Endodermal cell (in vitro differentiated cells): ENCODE measurements at regions not wholly inside any gene's neighbourhood (a gene's known extent, or its start where the extent isn't known, plus 50 kb on each side); places are given as distances from the start of the nearest gene placed in this dataset.

Experiments used
- DNase-seq: peaks from one replicate; pipeline ENCODE4 v3.0.0-alpha.2; 2017
- H3K27ac ChIP-seq: 2 replicates; pipeline ENCODE4 v1.5.1; 2013; ENCODE audit warnings: mild to moderate bottlenecking, low read depth, low read length, moderate library complexity
- H3K27me3 ChIP-seq: 2 replicates; pipeline ENCODE4 v1.6.1; 2013; ENCODE audit warnings: mild to moderate bottlenecking, low read length, moderate library complexity; ENCODE audit not compliant: insufficient read depth, control insufficient read depth, poor library complexity, severe bottlenecking
- H3K36me3 ChIP-seq: 2 replicates; pipeline ENCODE4 v1.7.0; 2013; ENCODE audit warnings: mild to moderate bottlenecking, low read length, moderate library complexity; ENCODE audit not compliant: control insufficient read depth, insufficient read depth
- H3K4me1 ChIP-seq: one replicate; pipeline ENCODE4 v1.7.0; 2013; ENCODE audit warnings: low read length; ENCODE audit not compliant: control insufficient read depth, insufficient read depth
- H3K4me3 ChIP-seq: 2 replicates; pipeline ENCODE4 v1.5.1; 2013; ENCODE audit warnings: mild to moderate bottlenecking, low read length, moderate library complexity
- H3K9ac ChIP-seq: 2 replicates; pipeline ENCODE4 v1.6.1; 2013; ENCODE audit warnings: mild to moderate bottlenecking, low read length, moderate library complexity; ENCODE audit not compliant: poor library complexity, severe bottlenecking; ENCODE audit errors: extremely low read depth
- H3K9me3 ChIP-seq: 2 replicates; pipeline ENCODE4 v1.6.1; 2013; ENCODE audit warnings: mild to moderate bottlenecking, low read length, moderate library complexity; ENCODE audit not compliant: control insufficient read depth
- H3K27ac Mint-ChIP-seq: 2 replicates; pipeline ENCODE4 v1.8.0; 2020; ENCODE audit warnings: mixed read lengths
- H3K27me3 Mint-ChIP-seq: 2 replicates; pipeline ENCODE4 v1.8.0; 2021; ENCODE audit warnings: mild to moderate bottlenecking, mixed read lengths; ENCODE audit not compliant: insufficient read depth
- H3K36me3 Mint-ChIP-seq: 2 replicates; pipeline ENCODE4 v1.8.0; 2020; ENCODE audit warnings: low read depth, mixed read lengths
- H3K4me1 Mint-ChIP-seq: 2 replicates; pipeline ENCODE4 v1.8.0; 2020; ENCODE audit warnings: mixed read lengths
- H3K4me3 Mint-ChIP-seq: 2 replicates; pipeline ENCODE4 v1.8.0; 2020; ENCODE audit warnings: mild to moderate bottlenecking, moderate library complexity, mixed read lengths
- H3K9me3 Mint-ChIP-seq: 2 replicates; pipeline ENCODE4 v1.8.0; 2020; ENCODE audit warnings: mild to moderate bottlenecking, mixed read lengths
- WGBS, 2 experiments: methylation state at CpG; one replicate each; pipeline versions ENCODE4 v1.1.5 to v1.1.7; 2013; ENCODE audit warnings: missing lambda C conversion rate in 2 of 2, mixed read lengths in 1 of 2; ENCODE audit not compliant: insufficient coverage in 1 of 2, insufficient read length in 1 of 2; 5-methylcytosine and 5-hydroxymethylcytosine counted together
- TF ChIP-seq, protein P1 (sequence below): fragments of 200-600 bp; sonication (generic); conservative IDR thresholded peaks from 2 replicates; pipeline ENCODE4 v1.5.0; 2021; ENCODE audit warnings: antibody characterized with exemption, mild to moderate bottlenecking

GRCh38 chr10:44435196-44435595, 50.3 kb upstream of the CXCL12 start:
- Histone ChIP-seq H3K9me3 (peaks cover 42% of the 10 kb centered on the region), H3K9ac (no peak overlapping the region), H3K36me3 (no peaks in the 10 kb centered on the region), H3K4me3 (no peak overlapping the region), H3K27ac (no peak overlapping the region), H3K4me1 (no peaks in the 10 kb centered on the region), H3K27me3 (peaks cover 29% of the 10 kb centered on the region)
- 83 to 92% methylated on average over 4 to 7 of the region's 7 CpGs for WGBS, 2 experiments
- DNase-seq, result no peak
- H3K27ac Mint-ChIP-seq, result no peak overlapping the region
- H3K27me3 Mint-ChIP-seq, result peaks cover 34% of the 10 kb centered on the region
- peaks cover 5% of the 10 kb centered on the region for H3K36me3 Mint-ChIP-seq
- no peak overlapping the region for H3K4me3 Mint-ChIP-seq
- no peaks in the 10 kb centered on the region for H3K4me1 Mint-ChIP-seq
- TF ChIP-seq, protein P1, sequence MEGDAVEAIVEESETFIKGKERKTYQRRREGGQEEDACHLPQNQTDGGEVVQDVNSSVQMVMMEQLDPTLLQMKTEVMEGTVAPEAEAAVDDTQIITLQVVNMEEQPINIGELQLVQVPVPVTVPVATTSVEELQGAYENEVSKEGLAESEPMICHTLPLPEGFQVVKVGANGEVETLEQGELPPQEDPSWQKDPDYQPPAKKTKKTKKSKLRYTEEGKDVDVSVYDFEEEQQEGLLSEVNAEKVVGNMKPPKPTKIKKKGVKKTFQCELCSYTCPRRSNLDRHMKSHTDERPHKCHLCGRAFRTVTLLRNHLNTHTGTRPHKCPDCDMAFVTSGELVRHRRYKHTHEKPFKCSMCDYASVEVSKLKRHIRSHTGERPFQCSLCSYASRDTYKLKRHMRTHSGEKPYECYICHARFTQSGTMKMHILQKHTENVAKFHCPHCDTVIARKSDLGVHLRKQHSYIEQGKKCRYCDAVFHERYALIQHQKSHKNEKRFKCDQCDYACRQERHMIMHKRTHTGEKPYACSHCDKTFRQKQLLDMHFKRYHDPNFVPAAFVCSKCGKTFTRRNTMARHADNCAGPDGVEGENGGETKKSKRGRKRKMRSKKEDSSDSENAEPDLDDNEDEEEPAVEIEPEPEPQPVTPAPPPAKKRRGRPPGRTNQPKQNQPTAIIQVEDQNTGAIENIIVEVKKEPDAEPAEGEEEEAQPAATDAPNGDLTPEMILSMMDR, result no peak
- peaks cover 45% of the 10 kb centered on the region for H3K9me3 Mint-ChIP-seq

GRCh38 chr10:44436240-44436639, 51.3 kb upstream of the CXCL12 start:
- DNase-seq, result no peak
- Mint-ChIP-seq H3K9me3 (peaks cover 35% of the 10 kb centered on the region), H3K36me3 (peaks cover under 1% of the 10 kb centered on the region), H3K27ac (no peak overlapping the region), H3K27me3 (peaks cover 31% of the 10 kb centered on the region), H3K4me3 (no peak overlapping the region), H3K4me1 (no peaks in the 10 kb centered on the region)
- H3K9me3 ChIP-seq, result peaks cover 36% of the 10 kb centered on the region
- no peak overlapping the region for H3K4me3 ChIP-seq
- WGBS, 2 experiments, result 82% methylated on average over 1 of the region's 1 CpG; no CpG with 5 or more reads in 1 of the 2 experiments
- no peak overlapping the region for H3K9ac ChIP-seq
- no peak overlapping the region for H3K27ac ChIP-seq
- TF ChIP-seq, protein P1, result no peak
- H3K4me1 ChIP-seq, result no peaks in the 10 kb centered on the region
- no peaks in the 10 kb centered on the region for H3K36me3 ChIP-seq
- peaks cover 29% of the 10 kb centered on the region for H3K27me3 ChIP-seq

GRCh38 chr10:44437840-44438511, 53.1 kb upstream of the CXCL12 start:
- no peaks in the 10 kb centered on the region for H3K4me1 Mint-ChIP-seq
- peak; percentile 30 for DNase-seq
- 86 to 89% methylated on average over 3 to 4 of the region's 4 CpGs for WGBS, 2 experiments
- Histone ChIP-seq H3K9ac (no peak overlapping the region), H3K27ac (no peak overlapping the region), H3K4me3 (no peak overlapping the region), H3K9me3 (peaks cover 19% of the 10 kb centered on the region), H3K36me3 (no peaks in the 10 kb centered on the region), H3K4me1 (no peaks in the 10 kb centered on the region), H3K27me3 (peaks cover 29% of the 10 kb centered on the region)
- no peaks in the 10 kb centered on the region for H3K36me3 Mint-ChIP-seq
- peaks cover 27% of the 10 kb centered on the region for H3K9me3 Mint-ChIP-seq
- H3K27me3 Mint-ChIP-seq, result peaks cover 28% of the 10 kb centered on the region
- H3K27ac Mint-ChIP-seq, result no peak overlapping the region
- no peak overlapping the region for H3K4me3 Mint-ChIP-seq
- TF ChIP-seq, protein P1, result no peak
